RPMI8226 (cell line): ENCODE measurements at regions not wholly inside any gene's neighbourhood (a gene's known extent, or its start where the extent isn't known, plus 50 kb on each side); places are given as distances from the start of the nearest gene placed in this dataset.

ENCODE experiments used
- DNase-seq: peaks from one replicate; pipeline ENCODE4 v3.0.0-alpha.2; 2015

GRCh38 chr1:4090976-4091660, 191.0 kb upstream of the C1orf174 start:
- DNase-seq = no peak

GRCh38 chr1:4091996-4092395, 191.9 kb upstream of the C1orf174 start:
- DNase-seq = no peak

- no peak for DNase-seq
Measured at GRCh38 chr1:4093856-4094565, 193.9 kb upstream of the C1orf174 start.

GRCh38 chr1:4095433-4095971, 195.4 kb upstream of the C1orf174 start:
- no peak for DNase-seq

GRCh38 chr1:4101459-4102161, 201.5 kb upstream of the C1orf174 start:
- no peak for DNase-seq

GRCh38 chr1:4105300-4105880, 205.3 kb upstream of the C1orf174 start:
- DNase-seq = no peak

GRCh38 chr1:4106731-4107130, 206.7 kb upstream of the C1orf174 start:
- DNase-seq = no peak

GRCh38 chr1:4107291-4107690, 207.2 kb upstream of the C1orf174 start:
- DNase-seq = no peak

GRCh38 chr1:4108331-4108730, 208.3 kb upstream of the C1orf174 start:
- no peak for DNase-seq

GRCh38 chr1:4108758-4109627, 208.9 kb upstream of the C1orf174 start:
- DNase-seq = no peak

- DNase-seq = no peak
Measured at GRCh38 chr1:4109628-4109940, 209.5 kb upstream of the C1orf174 start.

- no peak for DNase-seq
Measured at GRCh38 chr1:4110888-4111287, 210.8 kb upstream of the C1orf174 start.

GRCh38 chr1:4113897-4114296, 213.8 kb upstream of the C1orf174 start:
- DNase-seq = no peak

GRCh38 chr1:4115191-4115900, 215.3 kb upstream of the C1orf174 start:
- peak; percentile 28 for DNase-seq

GRCh38 chr1:4117196-4117595, 217.1 kb upstream of the C1orf174 start:
- no peak for DNase-seq

GRCh38 chr1:4118746-4119515, 218.9 kb upstream of the C1orf174 start:
- DNase-seq = no peak

GRCh38 chr1:4119516-4120220, 219.6 kb upstream of the C1orf174 start:
- no peak for DNase-seq

- DNase-seq = no peak
Measured at GRCh38 chr1:4120557-4121292, 220.7 kb upstream of the C1orf174 start.

- DNase-seq = no peak
Measured at GRCh38 chr1:4121293-4121684, 221.2 kb upstream of the C1orf174 start.
